VCaP (cell line): ENCODE measurements at regions not wholly inside any gene's neighbourhood (a gene's known extent, or its start where the extent isn't known, plus 50 kb on each side); places are given as distances from the start of the nearest gene placed in this dataset.

Experiments
- H3K27ac ChIP-seq: fragments of 450-650 bp; 2 replicates; pipeline ENCODE4 v1.5.1; 2017
- CTCF ChIP-seq: fragments of 450-650 bp; conservative IDR thresholded peaks from 2 replicates; pipeline ENCODE4 v1.5.1; 2017; ENCODE audit warnings: mild to moderate bottlenecking, moderate library complexity

GRCh38 chr2:10236571-10237391 lies 65.9 kb upstream of the HPCAL1 start:
- H3K27ac ChIP-seq: no peak overlapping the region
- no peak for TF ChIP-seq CTCF

- TF ChIP-seq CTCF: no peak
- no peak overlapping the region for H3K27ac ChIP-seq
Observed at GRCh38 chr2:10237392-10238321, 65.0 kb upstream of the HPCAL1 start.

GRCh38 chr2:10238396-10238795 lies 64.3 kb upstream of the HPCAL1 start:
- no peak for TF ChIP-seq CTCF
- no peak overlapping the region for H3K27ac ChIP-seq

GRCh38 chr2:10238991-10239485 lies 63.7 kb upstream of the HPCAL1 start:
- no peak for TF ChIP-seq CTCF
- H3K27ac ChIP-seq: no peak overlapping the region

- TF ChIP-seq CTCF: no peak
- H3K27ac ChIP-seq: no peak overlapping the region
Observed at GRCh38 chr2:10239561-10239967, 63.1 kb upstream of the HPCAL1 start.

- no peak for TF ChIP-seq CTCF
Observed at GRCh38 chr2:10240161-10240681, 62.5 kb upstream of the HPCAL1 start.

More at GRCh38 chr2:10240161-10240681, 62.5 kb upstream of the HPCAL1 start:
- H3K27ac ChIP-seq: no peak overlapping the region
